Heart left ventricle (tissue), 13 donors: ENCODE measurements at regions not wholly inside any gene's neighbourhood (a gene's known extent, or its start where the extent isn't known, plus 50 kb on each side); places are given as distances from the start of the nearest gene placed in this dataset.

Experiments
- POLR2A ChIP-seq, 2 donors: fragments of 450-650 bp; IDR thresholded peaks; one replicate each; pipeline ENCODE4 v1.6.1; 2017; ENCODE audit warnings: antibody characterized with exemption in 2 of 2, mild to moderate bottlenecking in 2 of 2, moderate library complexity in 2 of 2
- TF ChIP-seq, protein P1 (sequence below), 12 donors: fragments of 200-600 bp; sonication (generic) in 4 of 12; IDR thresholded peaks; one replicate each; pipeline versions ENCODE4 v1.5.0 to v1.8.0; 2018 to 2022; ENCODE audit warnings: antibody characterized with exemption in 12 of 12, mild to moderate bottlenecking in 5 of 12
- donor health status: ischemic (EF 13 %, LVEDD 7.1; RV severe dilation, severe dysfunction).
- donor health status: DM: no; HTN: yes; CAD: no.
- donor health status: DM: no; HTN: no; CAD: no.
- donor health status: ischemic (EF 25% LVEDD 6.9; RV normal size, moderate dysfunction).
- donor health status: ischemic (EF 25% LVEDD 5.7; RV mildly dilated, moderate dysfunction).
- donor health status: ischemic (EF 35%, LVEDD 5.7; RV mildly dilated, moderate dysfunction).
- donor health status: nonischemic (EF 11% LVEDD 7.7; RV severe dilation, severe dysfunction).
- donor health status: DM: yes; HTN: yes; CAD: no.
- donor health status: PGD.
- donor health status: ischemic (EF 29% LVEDD 5.4; RV normal size, mild dysfunction).
- donor health status: nonischemic (EF 23%, LVEDD 6.1; RV moderate dilation, normal function).

DNA sequence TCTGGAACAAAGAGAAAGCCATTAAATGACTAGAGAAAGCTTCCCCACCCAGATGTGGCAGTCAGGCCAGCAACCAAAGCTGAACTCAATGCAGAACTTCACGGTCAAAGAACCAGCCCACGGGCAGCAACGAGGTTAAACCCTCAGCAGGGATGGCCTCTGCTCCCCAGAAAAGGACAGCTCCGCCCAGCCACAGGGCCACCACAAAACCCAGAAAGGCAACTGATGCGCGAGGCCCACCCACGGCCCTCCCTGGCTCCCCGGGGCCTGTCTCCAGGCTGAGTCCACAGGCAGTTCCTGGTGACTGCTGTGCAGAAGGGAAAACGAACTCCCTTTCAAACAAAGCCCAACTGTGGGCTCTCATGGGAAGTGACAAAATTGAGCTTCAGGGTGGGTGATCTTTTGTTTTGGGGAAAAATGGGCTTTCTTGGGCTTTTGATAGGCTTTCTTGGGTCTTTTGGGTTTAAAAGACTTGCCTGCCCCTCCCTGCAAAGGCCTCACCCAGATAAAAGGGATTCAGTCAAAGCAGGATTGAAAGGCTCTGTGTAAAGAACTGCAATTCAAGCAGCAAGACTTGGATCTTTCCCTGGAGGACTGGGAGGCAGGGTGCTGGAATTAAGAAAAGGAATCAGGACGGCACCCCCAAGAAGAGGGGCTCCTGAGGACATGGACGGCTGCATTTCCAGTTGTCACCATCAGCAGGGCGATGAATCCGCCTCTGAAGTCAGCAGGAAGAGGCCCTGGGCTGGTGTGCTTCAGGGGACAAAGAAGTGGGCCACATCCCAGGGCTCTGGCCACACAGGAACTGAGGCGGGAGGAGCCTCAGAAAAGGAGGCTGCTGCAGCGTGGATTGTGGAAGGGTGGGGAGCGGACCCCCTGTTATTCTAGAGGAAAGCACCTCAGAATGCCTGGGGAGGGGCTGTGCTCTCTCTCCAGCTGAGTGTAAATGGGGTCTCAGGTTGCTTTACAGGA is 209.9 kb downstream of the USP6NL start:
- TF ChIP-seq, protein P1, sequence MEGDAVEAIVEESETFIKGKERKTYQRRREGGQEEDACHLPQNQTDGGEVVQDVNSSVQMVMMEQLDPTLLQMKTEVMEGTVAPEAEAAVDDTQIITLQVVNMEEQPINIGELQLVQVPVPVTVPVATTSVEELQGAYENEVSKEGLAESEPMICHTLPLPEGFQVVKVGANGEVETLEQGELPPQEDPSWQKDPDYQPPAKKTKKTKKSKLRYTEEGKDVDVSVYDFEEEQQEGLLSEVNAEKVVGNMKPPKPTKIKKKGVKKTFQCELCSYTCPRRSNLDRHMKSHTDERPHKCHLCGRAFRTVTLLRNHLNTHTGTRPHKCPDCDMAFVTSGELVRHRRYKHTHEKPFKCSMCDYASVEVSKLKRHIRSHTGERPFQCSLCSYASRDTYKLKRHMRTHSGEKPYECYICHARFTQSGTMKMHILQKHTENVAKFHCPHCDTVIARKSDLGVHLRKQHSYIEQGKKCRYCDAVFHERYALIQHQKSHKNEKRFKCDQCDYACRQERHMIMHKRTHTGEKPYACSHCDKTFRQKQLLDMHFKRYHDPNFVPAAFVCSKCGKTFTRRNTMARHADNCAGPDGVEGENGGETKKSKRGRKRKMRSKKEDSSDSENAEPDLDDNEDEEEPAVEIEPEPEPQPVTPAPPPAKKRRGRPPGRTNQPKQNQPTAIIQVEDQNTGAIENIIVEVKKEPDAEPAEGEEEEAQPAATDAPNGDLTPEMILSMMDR (IDR thresholded peaks at IDR 0.05) = no peak
- TF ChIP-seq POLR2A (IDR thresholded peaks at IDR 0.05) = no peak
